Fibroblast of gingiva (primary cell): ENCODE measurements at regions not wholly inside any gene's neighbourhood (a gene's known extent, or its start where the extent isn't known, plus 50 kb on each side); places are given as distances from the start of the nearest gene placed in this dataset.

Experiments
- DNase-seq: peaks from one replicate; pipeline ENCODE4 v3.0.0-alpha.2; 2011; ENCODE audit warnings: low read depth

DNA sequence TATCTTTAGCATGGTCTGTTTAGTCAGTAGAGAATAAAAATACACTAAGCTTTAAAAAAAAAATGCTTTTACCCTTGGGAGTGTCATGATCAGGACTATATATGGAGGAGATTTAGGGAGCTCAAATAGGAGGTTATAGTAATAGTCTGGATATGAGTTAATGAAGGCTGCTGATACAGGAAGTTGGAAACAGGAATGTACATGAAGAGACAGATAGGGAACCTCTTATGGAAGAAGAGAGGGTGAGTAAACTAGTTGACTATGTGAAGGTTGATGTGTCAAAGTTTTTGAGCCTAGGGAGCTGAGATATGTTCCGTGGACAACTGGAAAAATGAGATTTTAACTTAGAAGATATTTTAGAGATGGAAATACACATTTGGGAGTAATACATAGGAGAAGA, 472.0 kb upstream of the FZD8 start:
- DNase-seq, result no peak

DNA sequence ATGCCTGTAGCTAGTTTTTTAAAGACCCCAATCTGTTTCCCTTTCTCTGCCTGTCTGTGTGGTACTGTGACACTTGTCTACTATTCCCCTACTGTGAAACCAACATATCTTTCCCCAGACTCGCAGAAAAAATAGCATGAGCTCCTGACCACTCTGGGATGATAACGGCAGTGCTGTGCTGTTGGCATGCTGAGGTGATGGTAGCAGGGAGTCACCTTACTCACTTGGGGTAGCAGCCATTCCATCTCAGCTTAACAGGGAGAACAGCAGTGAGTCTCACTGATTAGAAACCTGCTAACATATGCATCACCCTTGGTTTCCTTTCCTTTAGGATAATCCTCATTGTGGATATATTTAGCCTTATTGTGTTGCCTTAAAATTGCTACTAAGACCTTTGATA, 469.6 kb upstream of the FZD8 start:
- DNase-seq, result no peak

DNA sequence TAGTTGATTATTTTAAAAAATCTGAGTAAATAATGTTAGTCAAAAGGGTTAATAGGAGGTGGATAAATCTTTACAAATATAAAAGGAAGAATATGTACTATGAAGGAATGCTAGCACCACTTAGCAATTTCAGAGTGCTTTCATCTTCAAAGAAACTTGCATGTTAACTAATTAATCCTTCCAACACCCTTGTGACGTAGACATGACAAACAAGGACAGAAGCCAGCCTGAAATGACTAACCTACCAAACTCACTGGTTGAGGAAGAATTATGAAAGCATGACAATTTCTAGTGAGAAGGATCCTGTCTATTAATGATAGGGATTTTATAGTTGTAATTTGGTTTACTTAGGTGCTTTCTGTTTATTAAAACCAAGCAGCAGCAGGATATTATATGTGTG, 468.0 kb upstream of the FZD8 start:
- DNase-seq, result no peak

DNA sequence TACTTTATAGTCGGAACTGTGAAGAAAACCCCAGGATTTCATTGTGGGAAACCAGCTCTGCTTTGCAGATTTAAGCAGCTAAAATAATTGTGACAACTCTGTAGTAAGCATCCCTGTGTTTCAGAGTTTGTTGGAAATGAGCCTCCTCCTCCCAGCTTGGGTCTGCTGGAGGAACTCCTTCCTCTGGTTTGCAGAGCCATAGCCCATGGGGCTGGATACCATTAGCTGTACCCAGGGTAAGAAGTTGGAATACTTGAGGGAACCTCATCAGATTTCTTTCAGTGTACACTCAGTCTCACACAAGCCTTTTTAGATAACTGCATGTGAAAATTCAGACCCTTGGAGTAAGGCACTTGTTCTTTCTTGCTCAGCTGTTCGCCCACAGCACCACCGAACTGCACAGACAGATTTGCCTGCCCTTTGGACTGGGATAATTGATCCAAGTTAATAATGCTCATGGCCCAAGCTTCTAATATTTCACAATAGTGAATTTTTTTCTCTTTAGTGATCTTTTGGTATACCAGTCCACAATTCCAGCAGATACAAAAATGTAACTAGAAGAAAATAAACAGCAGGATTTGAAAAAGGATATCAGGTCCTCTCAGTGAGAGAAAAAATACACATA, 467.4 kb upstream of the FZD8 start:
- peak; percentile 2 for DNase-seq

DNA sequence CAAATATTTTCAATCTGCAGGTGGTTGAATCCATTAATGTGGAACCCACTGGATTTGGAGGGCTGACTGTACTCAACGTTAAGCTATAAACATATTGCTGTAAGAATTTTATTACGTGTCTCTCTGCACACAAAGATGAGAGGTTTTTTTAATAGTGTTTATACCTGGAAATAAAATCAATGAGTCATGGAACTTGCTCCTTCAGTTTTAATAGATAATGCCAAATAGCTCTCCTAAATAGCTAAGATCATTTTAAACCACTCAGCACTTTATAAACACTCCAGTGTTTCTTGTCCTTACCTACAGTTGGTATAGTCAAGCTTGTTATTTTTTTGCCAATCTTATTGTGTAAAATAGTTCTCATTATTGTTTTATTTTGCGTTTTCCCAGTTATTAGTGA, 455.6 kb upstream of the FZD8 start:
- no peak for DNase-seq

DNA sequence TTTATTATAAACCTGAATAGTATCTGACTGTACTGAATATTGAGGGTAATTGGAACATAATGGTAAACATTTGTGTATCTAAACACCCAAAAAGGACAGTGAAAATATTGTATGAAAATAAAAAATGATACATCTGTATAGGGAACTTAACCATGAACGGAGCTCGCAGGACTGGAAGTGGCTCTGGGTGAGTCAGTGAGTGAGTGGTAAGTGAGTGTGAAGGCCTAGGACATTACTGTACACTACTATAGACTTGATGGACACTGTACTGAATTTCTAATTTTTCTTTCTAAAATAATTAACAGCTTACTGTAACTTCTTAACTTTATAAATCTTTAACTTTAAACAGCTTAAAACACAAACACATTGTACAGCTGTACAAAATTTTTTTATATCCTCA, 454.5 kb upstream of the FZD8 start:
- no peak for DNase-seq

DNA sequence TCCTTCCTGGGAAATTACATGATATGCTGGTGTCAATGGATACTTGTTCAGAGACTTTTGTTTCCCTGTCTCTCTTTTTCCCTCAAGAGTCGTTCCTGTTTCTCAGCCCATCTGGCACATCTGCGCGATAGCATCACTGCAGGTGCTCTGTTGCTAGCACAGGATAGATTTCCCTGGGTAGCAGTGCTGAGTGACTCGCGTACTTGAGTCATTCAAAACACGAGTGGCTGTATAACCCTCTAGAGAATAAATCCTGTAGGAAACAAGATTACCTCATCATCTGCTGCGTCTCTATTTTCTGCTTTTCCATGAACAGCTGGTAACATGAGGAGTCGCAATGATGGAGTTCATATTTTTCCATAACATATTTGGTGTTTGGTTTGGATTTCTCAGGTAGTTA, 452.0 kb upstream of the FZD8 start:
- DNase-seq, result no peak

DNA sequence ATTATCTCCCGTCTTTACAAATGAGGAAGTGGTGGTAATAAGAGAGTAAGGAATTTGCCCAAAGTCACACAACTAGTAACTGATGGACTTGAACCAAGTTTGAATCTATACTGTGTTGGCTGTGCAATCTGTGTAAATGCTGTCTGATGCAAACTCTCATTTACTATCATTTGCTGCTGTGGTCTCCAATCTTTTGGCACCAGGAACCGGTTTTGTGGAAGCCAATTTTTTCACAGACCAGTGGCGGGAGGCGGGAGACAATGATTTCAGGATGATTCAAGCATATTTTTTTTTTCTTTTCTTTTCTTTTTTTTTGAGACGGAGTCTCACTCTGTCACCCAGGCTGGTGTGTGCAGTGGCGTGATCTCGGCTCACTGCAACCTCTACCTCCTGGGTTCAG, 450.0 kb upstream of the FZD8 start:
- no peak for DNase-seq

DNA sequence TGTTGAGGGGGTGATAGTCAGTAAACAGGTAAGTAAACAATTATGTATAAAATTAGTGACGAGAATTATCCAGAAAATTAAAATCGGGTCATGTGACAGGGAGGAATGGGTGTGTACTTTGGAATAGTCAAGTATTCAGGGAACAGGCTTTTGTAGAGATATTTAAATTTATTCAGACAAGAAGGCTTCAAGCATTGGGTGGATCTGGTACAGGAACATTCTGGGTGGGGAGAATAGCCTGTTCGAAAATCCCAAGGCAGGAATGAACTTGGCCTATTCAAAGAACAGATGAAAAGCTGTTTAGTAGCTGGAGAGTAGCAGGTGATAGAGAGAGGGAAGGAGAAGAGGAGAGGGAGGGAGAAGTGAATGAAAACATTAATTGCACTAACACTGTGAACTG, 448.9 kb upstream of the FZD8 start:
- DNase-seq, result no peak

DNA sequence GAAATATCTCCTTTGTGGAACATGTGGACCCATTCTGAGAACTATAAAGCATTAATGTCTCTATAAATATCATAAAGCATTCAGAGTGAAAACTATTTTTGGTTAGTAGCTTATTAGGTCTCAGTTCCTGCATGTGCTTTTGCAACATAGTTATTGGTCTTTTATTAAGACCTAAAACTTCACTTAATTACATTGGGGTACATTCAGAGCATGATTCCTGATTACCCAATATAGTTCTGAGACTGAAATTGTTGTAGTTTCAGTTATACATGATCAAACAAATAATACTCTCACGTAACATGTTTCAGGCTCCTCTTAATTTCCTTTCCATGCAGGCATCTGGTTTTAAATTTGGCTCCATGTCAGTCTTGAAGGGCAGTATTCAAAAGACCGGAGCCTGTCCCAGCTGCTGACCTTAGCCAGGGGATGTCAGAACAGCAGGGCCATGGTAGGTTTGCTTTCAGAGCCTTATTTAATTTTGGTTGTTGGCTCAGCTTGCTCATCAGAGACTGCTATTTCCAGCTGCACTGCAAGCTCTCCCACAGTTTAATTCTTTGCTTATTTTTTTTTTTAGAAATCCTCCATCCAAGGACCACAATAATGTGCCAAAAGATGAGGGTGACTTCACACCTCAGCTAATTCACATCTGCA, 447.8 kb upstream of the FZD8 start:
- no peak for DNase-seq

DNA sequence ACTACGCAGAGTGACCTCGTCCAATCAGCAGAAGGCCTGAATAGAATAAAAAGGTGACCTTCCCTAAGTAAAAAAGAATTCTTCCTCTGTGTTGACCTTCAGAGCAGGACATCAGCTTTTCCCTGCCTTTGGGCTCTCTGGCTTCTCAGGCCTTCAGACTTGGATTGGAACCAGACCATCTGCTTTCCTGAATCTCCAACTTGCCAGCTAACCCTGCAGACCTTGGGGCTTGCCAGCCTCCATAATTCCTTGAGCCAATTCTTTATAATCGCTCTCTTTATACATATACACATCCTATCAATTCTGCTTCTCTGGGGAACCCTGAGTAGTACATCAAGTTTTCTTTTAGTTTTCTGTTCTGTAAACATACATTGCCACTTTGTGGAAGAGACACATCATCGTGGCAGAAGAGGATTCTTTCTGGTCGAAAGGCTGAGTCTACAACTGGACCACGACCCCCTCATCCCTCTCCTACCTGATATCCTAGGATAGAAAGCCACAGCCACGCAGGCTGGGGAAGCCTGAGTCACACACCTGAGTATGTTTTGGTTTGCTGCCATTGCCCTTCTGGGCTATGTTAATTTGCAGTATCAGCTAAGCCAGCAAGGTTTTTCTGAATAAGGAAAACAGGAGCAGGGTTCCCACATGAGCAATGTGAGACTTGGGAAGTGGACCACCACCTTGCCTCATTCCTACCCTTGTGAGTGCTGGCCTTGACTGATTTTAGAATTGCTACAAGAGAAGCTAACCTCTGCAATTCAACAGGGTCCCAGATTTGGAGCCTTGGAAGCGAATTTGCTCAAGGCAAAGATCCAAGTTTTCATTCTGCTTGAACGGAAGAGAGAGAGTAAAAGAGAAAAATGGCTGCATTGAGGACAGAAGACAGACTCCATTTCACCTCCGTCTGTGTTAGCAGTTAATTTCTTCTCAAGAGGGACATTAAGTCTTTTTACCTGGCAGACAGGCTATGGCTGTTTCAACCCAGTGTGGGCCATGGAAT, 445.2 kb upstream of the FZD8 start:
- DNase-seq, result no peak

DNA sequence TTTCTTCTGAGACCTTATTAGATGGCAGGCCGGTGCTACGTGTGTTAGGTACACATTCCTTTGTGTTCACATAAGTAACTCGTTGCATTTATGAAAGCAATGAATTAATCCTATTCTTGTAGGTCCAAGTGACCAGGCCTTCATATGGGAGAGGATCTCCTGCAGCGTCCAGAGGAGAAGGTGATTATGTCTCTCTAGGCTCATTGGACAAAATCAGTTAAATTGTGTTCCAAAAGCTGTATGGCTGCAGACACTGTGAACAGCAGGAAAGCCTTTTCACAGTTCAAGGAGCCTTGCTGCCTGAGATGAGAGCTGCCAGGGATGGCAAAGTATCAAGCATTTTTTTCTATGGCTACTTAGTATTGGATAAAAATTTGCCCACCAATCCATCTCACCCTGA, 433.1 kb upstream of the FZD8 start:
- DNase-seq, result no peak

DNA sequence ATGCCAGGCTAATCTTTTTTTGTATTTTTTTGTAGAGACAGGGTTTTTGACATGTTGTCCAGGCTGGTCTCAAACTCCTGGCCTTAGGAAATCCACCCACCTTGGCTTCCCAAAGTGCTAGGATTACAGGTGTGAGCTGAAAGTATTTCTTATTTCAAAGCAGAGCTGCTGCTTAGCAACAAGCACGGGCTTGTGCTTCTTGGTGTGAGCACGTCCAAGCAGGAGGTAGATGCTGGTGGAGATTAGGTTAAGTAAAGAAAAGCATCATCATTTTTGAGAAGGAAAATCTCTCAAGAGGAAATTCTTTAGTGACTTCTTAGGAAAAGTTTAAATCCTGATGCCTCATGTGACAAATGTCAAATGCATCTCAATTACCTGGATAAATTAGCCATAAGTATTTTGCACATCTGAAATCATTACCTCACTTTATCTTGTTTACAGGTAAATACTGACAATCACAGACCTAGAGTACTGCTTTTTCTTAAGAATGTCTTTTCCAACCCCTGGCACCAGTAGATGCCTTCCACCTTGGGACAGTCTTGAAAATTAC, 431.8 kb upstream of the FZD8 start:
- DNase-seq, result no peak

DNA sequence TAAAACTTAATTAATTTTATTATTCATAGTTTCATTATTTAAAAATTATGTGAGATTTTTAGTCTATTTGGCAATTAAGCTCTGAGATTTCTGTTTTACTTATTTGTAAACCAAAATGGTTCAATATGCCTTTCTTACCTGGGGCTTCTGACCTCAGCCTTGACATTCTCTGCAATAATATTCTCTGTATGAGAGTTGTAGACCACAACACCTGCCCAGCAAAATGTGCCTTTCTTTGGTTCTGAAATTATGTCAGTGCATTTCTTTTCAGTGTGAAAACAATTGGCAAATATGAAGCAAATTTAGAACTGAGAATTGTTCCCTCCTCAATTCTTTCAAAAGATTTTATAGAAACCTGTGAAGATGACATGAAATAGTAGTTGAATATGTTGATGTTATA, 426.4 kb upstream of the FZD8 start:
- no peak for DNase-seq

DNA sequence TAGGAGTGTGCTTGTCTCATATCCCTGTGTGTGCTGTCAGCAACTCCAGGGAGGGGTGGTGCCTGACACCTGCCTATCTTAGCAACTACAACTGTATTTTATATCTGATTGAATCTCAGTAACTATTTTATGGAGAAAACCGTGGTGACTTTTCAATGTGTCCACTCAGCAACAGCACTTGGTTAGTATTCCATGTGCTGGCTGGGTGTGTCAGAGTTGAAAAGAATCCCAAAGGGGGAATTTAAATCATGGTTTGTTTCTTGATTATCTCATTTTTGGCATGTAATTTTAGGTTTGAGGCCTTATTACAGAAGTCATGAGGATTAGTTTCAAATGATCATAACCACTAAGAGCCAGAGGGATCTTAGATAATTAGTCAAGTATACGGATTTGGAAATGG, 425.7 kb upstream of the FZD8 start:
- DNase-seq, result no peak

DNA sequence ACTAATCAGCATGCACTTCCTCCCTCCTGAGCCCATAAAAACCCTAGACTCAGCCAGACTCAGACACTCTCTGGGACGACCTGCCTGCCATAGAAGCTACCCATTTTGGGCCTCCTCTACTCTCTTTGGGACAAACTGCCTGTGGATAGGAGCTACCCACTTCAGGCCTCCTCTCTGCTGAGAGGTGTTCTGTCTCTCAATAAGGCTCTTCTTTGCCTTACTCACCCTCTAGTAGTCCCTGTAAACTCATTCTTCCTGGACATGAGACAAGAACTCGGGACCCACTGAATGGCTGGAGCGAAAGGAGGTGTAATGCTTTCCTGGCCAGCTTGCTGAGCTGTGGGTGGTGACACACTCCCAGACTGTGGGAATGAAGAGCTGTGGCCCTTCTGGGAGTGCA, 424.8 kb upstream of the FZD8 start:
- DNase-seq, result no peak

DNA sequence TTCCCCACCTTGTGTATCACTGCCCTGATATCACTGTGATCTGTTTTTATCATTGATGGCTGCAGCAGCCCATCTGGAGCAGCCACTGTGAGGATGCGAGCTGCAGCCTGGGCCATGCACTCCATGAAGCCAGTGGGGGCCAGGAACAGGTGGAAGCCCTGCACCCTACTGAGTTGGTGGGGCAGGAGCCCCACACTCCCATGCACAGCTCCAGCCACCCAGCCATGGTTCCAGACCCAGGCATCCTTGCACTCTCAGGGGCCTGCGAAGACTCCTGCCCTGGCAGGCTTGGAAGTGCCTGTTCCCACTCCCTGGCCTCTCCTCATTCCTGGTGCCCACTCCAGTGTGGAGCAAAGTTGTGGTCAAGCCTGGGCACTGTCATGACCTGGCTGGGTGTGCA, 424.0 kb upstream of the FZD8 start:
- no peak for DNase-seq

DNA sequence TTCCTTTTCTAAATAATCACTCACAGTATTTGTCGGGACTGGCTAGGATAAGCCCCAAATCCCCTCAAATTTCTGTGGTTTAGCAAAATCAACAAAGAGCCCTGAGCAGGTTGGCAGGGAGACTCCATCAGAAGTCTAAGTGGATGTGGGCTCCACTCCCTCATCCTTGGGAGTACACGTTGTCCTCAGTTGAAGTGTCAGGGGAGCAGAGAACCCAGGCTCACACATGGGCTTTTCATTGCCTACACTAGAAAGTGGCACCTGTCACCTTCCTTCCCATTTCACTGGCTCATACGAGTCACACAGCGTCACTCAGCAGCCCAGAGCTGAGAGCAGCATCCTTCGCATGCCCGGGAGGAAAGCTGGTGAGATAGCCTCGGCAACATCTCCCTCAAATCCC, 421.3 kb upstream of the FZD8 start:
- no peak for DNase-seq

DNA sequence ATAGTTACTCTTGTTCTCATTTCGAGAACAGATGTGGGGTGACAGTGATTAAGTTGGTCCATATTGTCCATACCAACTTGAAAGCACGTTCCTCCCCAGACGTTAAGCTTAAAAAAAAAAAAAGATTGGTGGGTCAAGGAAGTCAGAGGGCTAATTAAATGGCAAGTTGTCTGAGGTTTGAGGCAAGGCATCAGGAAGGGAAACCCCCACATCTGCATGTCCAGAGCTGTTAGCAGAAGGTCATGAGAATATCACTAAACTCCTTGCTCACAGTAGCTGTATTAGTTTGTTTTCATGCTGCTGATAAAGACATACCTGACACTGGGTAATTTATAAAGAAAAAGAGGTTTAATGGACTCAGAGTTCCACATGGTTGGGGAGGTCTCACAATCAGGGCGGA, 415.6 kb upstream of the FZD8 start:
- DNase-seq, result no peak

DNA sequence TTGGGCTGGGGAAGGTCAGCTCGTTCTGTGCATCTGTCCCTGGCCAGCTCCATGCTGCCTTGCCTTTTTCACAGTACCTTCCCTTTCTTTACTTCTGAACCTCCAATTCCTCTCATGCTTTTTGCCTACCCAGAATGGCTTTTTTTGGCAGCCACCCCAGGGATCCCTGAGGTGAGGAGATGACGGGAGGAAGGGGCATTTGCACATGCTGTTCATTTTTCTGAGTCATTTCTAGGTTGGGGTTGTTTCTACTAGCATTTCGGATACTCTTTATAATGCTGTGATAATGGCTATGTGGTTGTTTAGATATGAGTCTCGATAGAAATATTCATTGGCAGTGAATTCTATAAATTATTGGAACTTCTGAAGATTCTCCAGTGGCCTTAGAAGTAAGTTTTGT, 415.1 kb upstream of the FZD8 start:
- no peak for DNase-seq

DNA sequence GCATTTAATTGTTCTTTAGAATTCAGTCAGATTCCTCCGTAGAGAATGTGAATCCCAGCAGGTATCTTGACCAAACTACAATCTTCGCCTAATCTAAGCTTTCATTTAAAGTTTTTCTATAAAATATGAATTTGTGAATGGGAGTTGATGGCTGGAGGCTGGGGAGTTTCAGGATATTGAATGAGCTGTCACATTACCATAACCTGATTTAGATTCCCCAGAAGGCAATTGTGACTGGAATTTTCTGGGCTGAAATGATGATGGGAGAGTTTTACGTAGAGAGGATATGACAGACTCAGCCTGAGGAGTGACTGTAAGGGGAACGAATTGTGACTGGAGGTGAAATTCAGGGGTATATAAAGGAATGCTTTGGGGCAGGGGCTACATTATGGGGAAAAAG, 411.7 kb upstream of the FZD8 start:
- DNase-seq, result no peak

DNA sequence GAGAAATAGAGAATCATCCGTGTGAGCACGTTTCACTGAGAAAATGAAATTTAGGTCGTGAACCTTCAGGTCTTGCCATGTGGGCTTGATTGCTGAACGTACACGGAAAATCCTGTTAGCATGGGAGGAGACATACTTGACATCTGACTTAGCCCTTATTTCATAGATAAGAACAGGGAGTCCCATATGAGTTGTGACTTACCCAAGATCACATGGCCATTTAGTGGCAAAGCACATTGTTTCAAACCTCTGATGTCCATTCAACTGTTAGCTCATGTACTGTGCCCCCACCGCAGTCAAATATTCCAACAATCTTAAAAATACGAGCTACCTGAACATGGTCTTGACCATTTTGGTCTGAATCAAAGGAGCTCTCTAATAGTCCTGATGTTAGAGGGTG, 411.2 kb upstream of the FZD8 start:
- DNase-seq, result no peak

DNA sequence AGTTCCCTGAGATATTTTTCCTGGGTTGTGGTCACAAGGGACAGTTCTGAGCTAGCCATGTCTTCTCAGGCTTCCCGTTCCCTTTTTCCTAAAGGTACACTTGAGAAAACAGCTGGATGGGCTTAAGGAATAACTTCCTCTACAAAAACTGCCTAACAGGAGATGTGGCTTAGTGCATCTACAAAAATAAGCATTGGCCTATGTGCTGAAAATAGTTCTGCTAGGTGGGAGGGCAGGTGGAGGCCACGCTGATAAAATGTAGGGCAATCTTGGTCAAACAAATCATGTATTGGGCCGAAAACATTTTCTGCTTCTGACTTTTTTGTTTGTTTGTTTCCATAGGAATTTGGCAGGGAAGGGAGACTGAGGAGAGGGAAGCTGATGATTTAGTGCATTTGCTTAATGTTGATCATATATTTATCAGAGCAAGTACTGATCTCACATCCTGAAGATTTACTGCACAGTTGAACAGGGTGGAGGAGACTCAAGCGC, 409.4 kb upstream of the FZD8 start:
- no peak for DNase-seq
